Liver (tissue), 8 donors: ENCODE measurements at regions not wholly inside any gene's neighbourhood (a gene's known extent, or its start where the extent isn't known, plus 50 kb on each side); places are given as distances from the start of the nearest gene placed in this dataset.

Experiments used
- DNase-seq: peaks from one replicate; pipeline ENCODE4 v3.0.0-alpha.2; 2017; ENCODE audit warnings: low spot score
- H3K27ac ChIP-seq, 2 donors: one replicate each; pipeline ENCODE4 v1.7.0; 2013; ENCODE audit warnings: inconsistent platforms in 2 of 2, low read length in 2 of 2, control low read depth in 1 of 2, low read depth in 1 of 2, mild to moderate bottlenecking in 1 of 2
- H3K27me3 ChIP-seq, 4 donors: one replicate each; pipeline versions ENCODE4 v1.6.1 to v1.7.0; 2013; ENCODE audit warnings: low read length in 3 of 4, inconsistent platforms in 1 of 4, mild to moderate bottlenecking in 1 of 4, moderate library complexity in 1 of 4; ENCODE audit not compliant: control insufficient read depth in 4 of 4, insufficient read depth in 4 of 4
- H3K36me3 ChIP-seq, 4 donors: one replicate each; pipeline versions ENCODE4 v1.6.1 to v1.7.0; 2013; ENCODE audit warnings: low read length in 3 of 4, mild to moderate bottlenecking in 3 of 4, low read depth in 1 of 4, moderate library complexity in 1 of 4; ENCODE audit not compliant: control insufficient read depth in 4 of 4, insufficient read depth in 3 of 4
- H3K4me1 ChIP-seq, 4 donors: one replicate each; pipeline versions ENCODE4 v1.6.1 to v1.7.0; 2013; ENCODE audit warnings: low read length in 3 of 4, mild to moderate bottlenecking in 3 of 4, moderate library complexity in 1 of 4; ENCODE audit not compliant: control insufficient read depth in 4 of 4, insufficient read depth in 4 of 4
- H3K4me3 ChIP-seq, 3 donors: one replicate each; pipeline versions ENCODE4 v1.6.1 to v1.7.0; 2013; ENCODE audit warnings: low read length in 3 of 3, control low read depth in 1 of 3, low read depth in 1 of 3, mild to moderate bottlenecking in 1 of 3
- H3K9ac ChIP-seq, 2 donors: one replicate each; pipeline ENCODE4 v1.7.0; 2013; ENCODE audit warnings: low read length in 2 of 2, mild to moderate bottlenecking in 2 of 2, moderate library complexity in 2 of 2, control low read depth in 1 of 2, low read depth in 1 of 2
- H3K9me3 ChIP-seq, 4 donors: one replicate each; pipeline versions ENCODE4 v1.6.1 to v1.7.0; 2013; ENCODE audit warnings: low read length in 3 of 4; ENCODE audit not compliant: control insufficient read depth in 4 of 4
- ATF3 ChIP-seq: IDR thresholded peaks from 2 replicates; pipeline ENCODE4 v1.6.1; 2016; ENCODE audit warnings: antibody characterized with exemption
- CTCF ChIP-seq: fragments of 150-350 bp; IDR thresholded peaks from 2 replicates; pipeline ENCODE4 v1.5.1; 2017; ENCODE audit warnings: improper control_type of control experiment, low read depth, low read length; ENCODE audit not compliant: missing input control
- EGR1 ChIP-seq, 2 donors: IDR thresholded peaks; 2 replicates each; pipeline ENCODE4 v1.6.1; 2016 to 2018; ENCODE audit warnings: antibody characterized with exemption in 2 of 2, low read depth in 2 of 2
- FOXA1 ChIP-seq: IDR thresholded peaks from 2 replicates; pipeline ENCODE4 v1.6.1; 2016; ENCODE audit warnings: antibody characterized with exemption
- FOXA2 ChIP-seq: IDR thresholded peaks from 2 replicates; pipeline ENCODE4 v1.6.1; 2016; ENCODE audit warnings: antibody characterized with exemption
- GABPA ChIP-seq, 2 donors: IDR thresholded peaks in 1 of 2; conservative IDR thresholded peaks in 1 of 2; 2 replicates each; pipeline ENCODE4 v1.6.1; 2016; ENCODE audit warnings: antibody characterized with exemption in 2 of 2, mild to moderate bottlenecking in 1 of 2, moderate library complexity in 1 of 2
- HNF4A ChIP-seq, 2 donors: conservative IDR thresholded peaks; 2 replicates each; pipeline ENCODE4 v1.6.1; 2016; ENCODE audit warnings: antibody characterized with exemption in 2 of 2, mild to moderate bottlenecking in 2 of 2
- HNF4G ChIP-seq: IDR thresholded peaks from 2 replicates; pipeline ENCODE4 v1.6.1; 2016; ENCODE audit warnings: antibody characterized with exemption
- JUND ChIP-seq, 2 donors: IDR thresholded peaks; 2 replicates each; pipeline ENCODE4 v1.6.1; 2016; ENCODE audit warnings: antibody characterized with exemption in 2 of 2
- MAX ChIP-seq: IDR thresholded peaks from 2 replicates; pipeline ENCODE4 v1.6.1; 2016; ENCODE audit warnings: antibody characterized with exemption
- NR2F2 ChIP-seq: IDR thresholded peaks from 2 replicates; pipeline ENCODE4 v1.6.1; 2016; ENCODE audit warnings: antibody characterized with exemption
- RAD21 ChIP-seq, 2 donors: IDR thresholded peaks; 2 replicates each; pipeline ENCODE4 v1.6.1; 2016; ENCODE audit warnings: antibody characterized with exemption in 2 of 2, mild to moderate bottlenecking in 2 of 2
- REST ChIP-seq: IDR thresholded peaks from 2 replicates; pipeline ENCODE4 v1.6.1; 2016; ENCODE audit warnings: antibody characterized with exemption, mild to moderate bottlenecking
- RXRA ChIP-seq, 2 donors: IDR thresholded peaks; 2 replicates each; pipeline ENCODE4 v1.6.1; 2017 to 2018; ENCODE audit warnings: antibody characterized with exemption in 2 of 2, mild to moderate bottlenecking in 1 of 2
- SP1 ChIP-seq: IDR thresholded peaks from 2 replicates; pipeline ENCODE4 v1.6.1; 2018; ENCODE audit warnings: antibody characterized with exemption, mild to moderate bottlenecking
- TAF1 ChIP-seq: conservative IDR thresholded peaks from 2 replicates; pipeline ENCODE4 v1.6.1; 2016; ENCODE audit warnings: antibody characterized with exemption, mild to moderate bottlenecking
- YY1 ChIP-seq: IDR thresholded peaks from 2 replicates; pipeline ENCODE4 v1.6.1; 2016; ENCODE audit warnings: antibody characterized with exemption, mild to moderate bottlenecking
- ZBTB33 ChIP-seq: IDR thresholded peaks from 2 replicates; pipeline ENCODE4 v1.6.1; 2016; ENCODE audit warnings: antibody characterized with exemption
- WGBS: extraction: QIAGEN DNeasy Blood & Tissue Kit; methylation state at CpG from one replicate; pipeline ENCODE4 v1.1.7; 2013; 5-methylcytosine and 5-hydroxymethylcytosine counted together
- donor health status: healthy.
- donor health status: healthy.
- donor health status: healthy.
- donor health status: healthy.
- donor health status: healthy.

DNA sequence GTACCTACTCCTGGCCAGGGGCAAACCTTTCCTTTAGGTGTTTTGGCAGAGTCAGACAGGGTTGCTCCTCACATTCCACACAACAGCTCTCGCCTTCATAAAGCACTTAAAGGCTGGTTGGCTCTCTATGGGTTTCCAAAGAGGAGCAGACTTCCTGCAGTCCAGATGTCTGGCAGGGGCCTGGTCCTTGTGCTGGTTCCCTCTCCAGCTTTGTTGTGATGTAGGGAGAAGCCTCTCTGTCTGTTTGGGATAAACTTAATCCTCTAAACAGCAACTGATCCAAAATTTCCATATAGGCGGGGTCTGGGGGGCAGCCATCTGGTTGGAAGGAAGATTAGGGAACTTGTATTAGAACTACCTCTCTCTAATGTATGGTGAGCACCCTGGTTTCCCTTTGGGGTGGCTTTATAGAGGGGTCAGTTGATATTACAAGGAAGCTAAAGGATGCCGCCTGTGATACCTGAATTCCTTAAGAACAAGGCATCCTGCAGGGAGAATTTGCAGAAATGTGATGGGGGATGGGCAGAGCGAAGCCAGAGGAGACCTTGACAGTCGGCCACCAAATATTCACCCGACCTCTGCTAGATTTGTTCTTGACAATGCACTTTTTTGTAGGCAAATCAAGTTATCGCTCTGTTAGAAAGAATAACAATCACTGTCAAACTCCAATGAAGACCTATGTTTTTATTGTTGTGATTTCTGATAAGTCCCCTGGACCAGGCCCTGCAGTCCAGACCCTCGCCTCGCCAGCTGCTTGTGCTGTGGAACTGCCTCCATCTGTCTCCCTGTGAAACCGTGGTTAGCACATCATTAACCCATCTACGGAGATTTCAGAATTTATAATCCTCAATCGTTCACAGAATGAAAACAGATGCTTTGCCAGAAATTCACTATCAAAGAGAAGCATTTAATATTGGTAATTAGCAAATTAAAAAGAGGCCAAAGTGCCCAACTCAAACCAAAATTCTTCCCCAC lies 94.0 kb upstream of the RALGAPA2 start:
- Histone ChIP-seq H3K27ac (no peak overlapping the region), H3K36me3 (no peaks in the 10 kb centered on the region), H3K4me1 (no peaks in the 10 kb centered on the region), H3K27me3 (no peaks in the 10 kb centered on the region), H3K9ac (no peak overlapping the region), H3K9me3 (no peaks in the 10 kb centered on the region), H3K4me3 (no peak overlapping the region)
- no peak for DNase-seq
- TF ChIP-seq TAF1 = no peak
- TF ChIP-seq HNF4A (conservative IDR thresholded peaks at IDR 0.05) = no peak
- TF ChIP-seq JUND (IDR thresholded peaks at IDR 0.05) = no peak
- no peak for TF ChIP-seq EGR1 (IDR thresholded peaks at IDR 0.05; ENCODE audit: low read depth in 2 of 2)
- TF ChIP-seq MAX = no peak
- no peak for TF ChIP-seq SP1
- no peak for TF ChIP-seq NR2F2
- no peak for TF ChIP-seq FOXA2
- TF ChIP-seq HNF4G = no peak
- TF ChIP-seq FOXA1 = no peak
- TF ChIP-seq RXRA (IDR thresholded peaks at IDR 0.05) = no peak
- no peak for TF ChIP-seq ATF3
- no peak for TF ChIP-seq RAD21 (IDR thresholded peaks at IDR 0.05)
- TF ChIP-seq REST = no peak
- no peak for TF ChIP-seq GABPA (IDR thresholded peaks at IDR 0.05 in 1 of 2, conservative IDR thresholded peaks at IDR 0.05 in 1 of 2)
- no peak for TF ChIP-seq YY1
- 89% methylated on average over 12 of the region's 12 CpGs for WGBS

DNA sequence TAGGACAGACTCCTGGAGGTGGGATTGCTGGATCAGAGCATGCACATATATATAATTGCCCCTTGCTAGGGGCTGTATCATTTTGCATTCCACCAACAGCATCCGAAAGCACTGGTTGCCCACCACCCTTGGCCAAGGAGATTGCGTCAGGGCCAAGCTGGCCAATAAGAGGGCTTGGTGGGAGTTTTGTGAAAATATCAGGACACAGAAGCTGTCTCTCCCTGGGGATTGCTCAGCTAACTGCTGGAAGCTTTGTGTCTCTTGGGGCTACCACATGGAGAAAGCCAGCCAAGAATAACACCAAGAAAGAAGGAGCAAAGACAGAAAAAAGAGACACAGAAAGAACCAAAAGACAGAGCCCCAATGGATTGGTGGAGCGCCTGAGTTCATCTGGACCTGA lies 90.6 kb upstream of the RALGAPA2 start:
- Histone ChIP-seq H3K4me1 (no peaks in the 10 kb centered on the region), H3K9ac (no peak overlapping the region), H3K36me3 (no peaks in the 10 kb centered on the region), H3K27ac (no peak overlapping the region), H3K4me3 (no peak overlapping the region), H3K9me3 (no peaks in the 10 kb centered on the region), H3K27me3 (no peaks in the 10 kb centered on the region)
- 95% methylated on average over 3 of the region's 3 CpGs for WGBS
- DNase-seq = no peak
- TF ChIP-seq CTCF = no peak
- no peak for TF ChIP-seq NR2F2
- no peak for TF ChIP-seq RXRA (IDR thresholded peaks at IDR 0.05)
- no peak for TF ChIP-seq ZBTB33
- no peak for TF ChIP-seq SP1
- no peak for TF ChIP-seq ATF3
- TF ChIP-seq HNF4G = no peak
- no peak for TF ChIP-seq JUND (IDR thresholded peaks at IDR 0.05)
- no peak for TF ChIP-seq YY1
- TF ChIP-seq MAX = no peak
- no peak for TF ChIP-seq EGR1 (IDR thresholded peaks at IDR 0.05; ENCODE audit: low read depth in 2 of 2)
- TF ChIP-seq RAD21 (IDR thresholded peaks at IDR 0.05) = no peak
- TF ChIP-seq FOXA2 = no peak
- no peak for TF ChIP-seq REST
- TF ChIP-seq HNF4A (conservative IDR thresholded peaks at IDR 0.05) = no peak
- TF ChIP-seq TAF1 = no peak
